HFFc6 (cell line): ENCODE measurements at regions not wholly inside any gene's neighbourhood (a gene's known extent, or its start where the extent isn't known, plus 50 kb on each side); places are given as distances from the start of the nearest gene placed in this dataset.

Source experiments
- DNase-seq: peaks from one replicate; pipeline ENCODE4 v3.0.0-alpha.2; 2018
- H3K27ac Mint-ChIP-seq: 2 replicates; pipeline ENCODE4 v1.8.0; 2020; ENCODE audit warnings: mild to moderate bottlenecking, mixed read lengths
- H3K27me3 Mint-ChIP-seq: 2 replicates; pipeline ENCODE4 v1.8.0; 2021; ENCODE audit warnings: mild to moderate bottlenecking, moderate library complexity, mixed read lengths; ENCODE audit not compliant: insufficient read depth
- H3K36me3 Mint-ChIP-seq: 2 replicates; pipeline ENCODE4 v1.8.0; 2021; ENCODE audit warnings: low read depth, mixed read lengths
- H3K4me1 Mint-ChIP-seq: 2 replicates; pipeline ENCODE4 v1.8.0; 2020; ENCODE audit warnings: low read depth, mixed read lengths
- H3K4me3 Mint-ChIP-seq: 2 replicates; pipeline ENCODE4 v1.8.0; 2020; ENCODE audit warnings: mild to moderate bottlenecking, moderate library complexity, mixed read lengths
- H3K9me3 Mint-ChIP-seq: 2 replicates; pipeline ENCODE4 v1.8.0; 2020; ENCODE audit warnings: mild to moderate bottlenecking, mixed read lengths
- TF ChIP-seq, protein P1 (sequence below): fragments of 200-600 bp; sonication (generic); IDR thresholded peaks from 2 replicates; pipeline ENCODE4 v1.5.0; 2021; ENCODE audit warnings: antibody characterized with exemption, mild to moderate bottlenecking

DNA sequence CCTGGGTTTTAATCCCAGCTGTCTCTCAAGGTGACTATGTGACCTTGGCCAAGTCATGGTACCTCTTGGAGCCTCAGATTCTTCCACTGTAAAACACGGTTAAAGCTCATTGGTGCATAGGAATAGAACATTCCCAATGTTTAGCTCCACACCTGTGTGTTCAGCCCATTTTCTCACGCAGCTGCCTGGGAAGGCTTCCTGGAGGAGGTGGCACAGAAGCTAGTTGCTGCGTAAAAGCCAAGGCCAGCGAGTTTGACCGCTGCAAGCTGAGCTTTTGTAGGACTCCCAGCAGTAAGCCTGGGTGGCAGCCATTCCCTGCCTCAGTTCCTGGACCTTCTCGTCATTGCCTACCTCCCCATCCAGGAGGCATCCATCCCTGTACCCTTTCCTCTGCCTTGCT is 326.6 kb downstream of the RPS24 start:
- Mint-ChIP-seq H3K27ac (no peak overlapping the region), H3K36me3 (no peaks in the 10 kb centered on the region), H3K4me1 (peaks cover 8% of the 10 kb centered on the region), H3K4me3 (no peak overlapping the region), H3K27me3 (peaks cover 33% of the 10 kb centered on the region), H3K9me3 (no peaks in the 10 kb centered on the region)
- no peak for DNase-seq
- TF ChIP-seq, protein P1, sequence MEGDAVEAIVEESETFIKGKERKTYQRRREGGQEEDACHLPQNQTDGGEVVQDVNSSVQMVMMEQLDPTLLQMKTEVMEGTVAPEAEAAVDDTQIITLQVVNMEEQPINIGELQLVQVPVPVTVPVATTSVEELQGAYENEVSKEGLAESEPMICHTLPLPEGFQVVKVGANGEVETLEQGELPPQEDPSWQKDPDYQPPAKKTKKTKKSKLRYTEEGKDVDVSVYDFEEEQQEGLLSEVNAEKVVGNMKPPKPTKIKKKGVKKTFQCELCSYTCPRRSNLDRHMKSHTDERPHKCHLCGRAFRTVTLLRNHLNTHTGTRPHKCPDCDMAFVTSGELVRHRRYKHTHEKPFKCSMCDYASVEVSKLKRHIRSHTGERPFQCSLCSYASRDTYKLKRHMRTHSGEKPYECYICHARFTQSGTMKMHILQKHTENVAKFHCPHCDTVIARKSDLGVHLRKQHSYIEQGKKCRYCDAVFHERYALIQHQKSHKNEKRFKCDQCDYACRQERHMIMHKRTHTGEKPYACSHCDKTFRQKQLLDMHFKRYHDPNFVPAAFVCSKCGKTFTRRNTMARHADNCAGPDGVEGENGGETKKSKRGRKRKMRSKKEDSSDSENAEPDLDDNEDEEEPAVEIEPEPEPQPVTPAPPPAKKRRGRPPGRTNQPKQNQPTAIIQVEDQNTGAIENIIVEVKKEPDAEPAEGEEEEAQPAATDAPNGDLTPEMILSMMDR = no peak

DNA sequence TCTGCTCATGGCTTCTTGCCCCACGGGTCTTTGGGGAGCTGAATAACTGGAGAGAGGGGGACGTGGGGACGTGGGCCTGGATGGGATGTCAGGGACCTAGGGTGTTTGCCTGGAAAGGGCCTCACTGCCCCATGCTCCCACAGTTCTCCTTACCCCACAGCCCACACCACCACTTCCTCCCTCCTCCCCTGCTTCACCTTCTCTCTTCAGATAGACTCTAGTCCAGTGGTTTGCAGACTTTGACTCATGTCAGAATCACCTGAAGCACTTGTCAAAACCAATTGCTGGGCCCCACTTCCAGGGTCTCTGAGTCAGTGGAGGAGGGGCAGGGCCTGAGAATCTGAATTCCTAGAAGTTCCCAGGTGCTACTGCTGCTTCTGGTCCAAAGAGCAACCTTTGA is 327.4 kb downstream of the RPS24 start:
- Mint-ChIP-seq H3K27ac (no peak overlapping the region), H3K27me3 (peaks cover 40% of the 10 kb centered on the region), H3K9me3 (no peaks in the 10 kb centered on the region), H3K36me3 (no peaks in the 10 kb centered on the region), H3K4me3 (no peak overlapping the region), H3K4me1 (peaks cover 8% of the 10 kb centered on the region)
- DNase-seq = no peak
- TF ChIP-seq, protein P1 = no peak

DNA sequence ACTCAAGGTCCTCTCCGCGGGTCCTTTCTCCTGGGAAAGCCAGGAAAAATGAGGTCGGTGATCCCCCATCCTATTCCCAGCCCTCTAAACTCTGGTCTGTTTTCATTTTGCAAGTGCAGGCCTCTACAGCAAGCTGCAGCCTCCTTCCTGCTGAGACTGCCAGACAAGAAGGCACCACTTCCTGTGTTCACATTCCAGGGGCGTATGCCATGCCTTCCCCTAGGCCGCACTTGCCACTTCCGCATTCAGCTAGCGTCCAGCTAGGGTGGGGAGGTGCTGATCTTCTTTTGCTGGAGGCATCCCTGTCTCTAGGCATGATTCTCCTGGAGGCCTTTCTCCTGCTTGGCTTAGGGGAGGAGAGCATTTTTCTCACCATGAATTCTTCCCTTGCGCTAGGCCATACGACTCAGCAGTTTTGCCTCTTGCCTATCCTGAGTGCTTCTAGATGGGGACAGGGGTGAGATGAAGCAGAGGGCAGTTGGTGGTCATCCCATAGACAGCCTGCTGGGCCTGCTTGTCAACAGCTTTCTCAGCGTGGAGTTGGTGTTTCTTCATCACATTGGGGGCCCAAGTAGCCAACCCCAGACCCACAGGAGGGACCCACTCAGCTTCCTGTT is 328.9 kb downstream of the RPS24 start:
- Mint-ChIP-seq H3K4me3 (no peak overlapping the region), H3K36me3 (no peaks in the 10 kb centered on the region), H3K27me3 (peaks cover 53% of the 10 kb centered on the region), H3K27ac (no peak overlapping the region), H3K9me3 (no peaks in the 10 kb centered on the region), H3K4me1 (peaks cover 8% of the 10 kb centered on the region)
- DNase-seq = peak; percentile 0
- TF ChIP-seq, protein P1 = no peak

DNA sequence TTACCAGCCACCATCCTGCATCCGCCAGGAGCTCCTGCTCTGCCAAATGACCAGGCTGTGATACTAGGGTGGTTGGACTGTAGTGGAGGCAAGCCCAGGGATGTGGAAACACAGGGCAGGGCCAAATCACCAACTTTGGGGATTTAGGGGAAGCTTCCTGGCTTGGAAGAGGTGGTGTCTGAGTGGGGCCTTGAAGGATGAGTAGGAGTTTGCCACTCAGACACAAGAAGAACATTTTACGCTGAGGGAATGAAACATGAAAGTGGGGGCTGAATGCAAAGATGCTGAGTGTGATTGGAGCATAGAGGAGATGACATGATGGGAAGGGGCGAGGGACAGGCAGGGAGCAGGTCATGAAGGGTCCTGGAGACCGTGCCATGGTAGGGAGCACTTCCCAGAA is 329.5 kb downstream of the RPS24 start:
- Mint-ChIP-seq H3K4me3 (no peak overlapping the region), H3K27me3 (peaks cover 53% of the 10 kb centered on the region), H3K4me1 (peaks cover 8% of the 10 kb centered on the region), H3K27ac (no peak overlapping the region), H3K9me3 (no peaks in the 10 kb centered on the region), H3K36me3 (no peaks in the 10 kb centered on the region)
- DNase-seq = no peak
- TF ChIP-seq, protein P1 = no peak

DNA sequence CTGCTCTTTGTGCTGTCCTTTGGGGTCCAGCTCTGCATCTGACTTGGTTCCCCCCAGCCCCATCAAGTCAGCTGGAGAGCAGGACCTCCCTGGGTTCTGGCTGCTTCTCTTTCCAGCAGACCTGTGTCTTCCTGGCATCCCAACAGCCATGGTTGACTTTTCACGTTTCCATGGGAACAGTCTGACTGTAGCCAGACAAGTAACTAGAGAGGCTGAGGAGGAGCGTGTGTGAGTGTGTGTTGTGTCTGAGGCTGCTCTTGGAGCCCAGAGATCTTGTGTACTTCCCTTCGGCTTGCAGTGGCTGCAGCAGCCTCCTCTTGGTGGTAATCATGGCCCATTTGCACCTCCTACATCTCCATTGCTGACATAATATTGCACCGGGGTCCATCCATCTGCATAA is 332.0 kb downstream of the RPS24 start:
- H3K27ac Mint-ChIP-seq = no peak overlapping the region

More for the DNA sequence above, 332.0 kb downstream of the RPS24 start:
- DNase-seq = peak; percentile 18
- Mint-ChIP-seq H3K36me3 (no peaks in the 10 kb centered on the region), H3K9me3 (no peaks in the 10 kb centered on the region), H3K4me3 (no peak overlapping the region), H3K4me1 (peaks cover 8% of the 10 kb centered on the region), H3K27me3 (peaks cover 52% of the 10 kb centered on the region)
- TF ChIP-seq, protein P1 = no peak
